HCT116 (cell line): ENCODE measurements at regions not wholly inside any gene's neighbourhood (a gene's known extent, or its start where the extent isn't known, plus 50 kb on each side); places are given as distances from the start of the nearest gene placed in this dataset.

Experiments
- ATAC-seq: fragments of 200-7000 bp; cut with Tn5 transposase; 2 replicates; pipeline ENCODE4 v1.9.1; 2020; ENCODE audit warnings: mild to moderate bottlenecking, moderate library complexity
- BruUV-seq: library from RNA; stranded (reverse); fragments of 400-500 nt; replicated peaks from 2 replicates; lab custom pipeline; 2021; lab: Mats Ljungman, UMichigan
- CTCF ChIA-PET: fragments of 300-600 bp; sonication (Branson Sonifier 250); formaldehyde crosslinking; loops from one replicate; lab custom pipeline; 2021; ENCODE audit warnings: antibody characterized with exemption; lab: Charles Lee
- POLR2A ChIA-PET: fragments of 300-600, 350-600 bp; sonication (Branson Sonifier 250); formaldehyde crosslinking; loops from one replicate; lab custom pipeline; 2021; ENCODE audit warnings: antibody characterized with exemption; lab: Charles Lee
- RAD21 ChIA-PET, 2 experiments: fragments of 300-600 bp; sonication (Branson Sonifier 250); formaldehyde crosslinking; loops; one replicate each; lab custom pipeline; 2023; ENCODE audit warnings: low total read pairs in 2 of 2; ENCODE audit not compliant: uncharacterized antibody in 2 of 2, unreplicated experiment in 2 of 2, low non-redundant PET in 1 of 2; lab: Charles Lee
- DNase-seq: peaks from one replicate; pipeline ENCODE4 v3.0.0-alpha.2; 2010; ENCODE audit warnings: low read depth, low spot score
- H2AFZ ChIP-seq: fragments of 200-600 bp; shearing (Covaris generic), sonication (generic); 2 replicates; pipeline ENCODE4 v1.6.1; 2017; ENCODE audit warnings: low read depth, mixed run types, mixed read lengths, antibody characterized with exemption, low read length; ENCODE audit not compliant: poor library complexity, severe bottlenecking
- H3K27ac ChIP-seq: 2 replicates; pipeline ENCODE4 v1.5.1; 2012; ENCODE audit warnings: low read depth, low read length
- H3K27me3 ChIP-seq: fragments of 200-600 bp; sonication (generic); 2 replicates; pipeline ENCODE4 v1.6.1; 2016; ENCODE audit warnings: mixed run types, low read length, mixed read lengths; ENCODE audit not compliant: insufficient read depth
- H3K36me3 ChIP-seq, 2 experiments: fragments of 200-500 bp in 1 of 2; fragments of 200-600 bp in 1 of 2; sonication (Bioruptor generic) in 1 of 2; sonication (generic) in 1 of 2; 2 replicates each; pipeline versions ENCODE4 v1.5.1 to v1.6.1; 2014 to 2016; ENCODE audit warnings: low read length in 2 of 2, inconsistent platforms in 1 of 2, mixed read lengths in 1 of 2, mixed run types in 1 of 2; ENCODE audit not compliant: insufficient read depth in 2 of 2, control insufficient read depth in 1 of 2
- H3K4me1 ChIP-seq, 2 experiments: fragments of 200-600 bp in 1 of 2; sonication (generic) in 1 of 2; 2 replicates each; pipeline versions ENCODE4 v1.5.1 to v1.6.1; 2012 to 2017; ENCODE audit warnings: low read length in 2 of 2, inconsistent platforms in 1 of 2, mild to moderate bottlenecking in 1 of 2, mixed read lengths in 1 of 2, mixed run types in 1 of 2, moderate library complexity in 1 of 2; ENCODE audit not compliant: insufficient read depth in 2 of 2, control insufficient read depth in 1 of 2
- H3K4me2 ChIP-seq: fragments of 200-600 bp; sonication (generic); 2 replicates; pipeline ENCODE4 v1.6.1; 2017; ENCODE audit warnings: mixed run types, low read length, mixed read lengths
- H3K4me3 ChIP-seq, 2 experiments: fragments of 200-600 bp in 1 of 2; sonication (generic) in 1 of 2; replicated peaks in 1 of 2; 2 replicates each; pipeline ENCODE4 v1.5.1; 2011 to 2016; ENCODE audit warnings: low read length in 2 of 2, control low read depth in 1 of 2, low read depth in 1 of 2, mild to moderate bottlenecking in 1 of 2, mixed read lengths in 1 of 2, mixed run types in 1 of 2
- H3K79me2 ChIP-seq: fragments of 200-600 bp; sonication (generic); 2 replicates; pipeline ENCODE4 v1.6.1; 2017; ENCODE audit warnings: mild to moderate bottlenecking, mixed run types, low read length, moderate library complexity, mixed read lengths; ENCODE audit not compliant: insufficient read depth
- H3K9ac ChIP-seq: fragments of 200-600 bp; sonication (generic); 2 replicates; pipeline ENCODE4 v1.6.1; 2016; ENCODE audit warnings: low read length, mixed read lengths
- H3K9me2 ChIP-seq: fragments of 200-600 bp; sonication (generic), shearing (Covaris generic); 2 replicates; pipeline ENCODE4 v1.6.1; 2017; ENCODE audit warnings: mixed run types, mild to moderate bottlenecking, moderate library complexity; ENCODE audit not compliant: insufficient read depth
- H3K9me3 ChIP-seq, 2 experiments: fragments of 200-500 bp in 1 of 2; fragments of 200-600 bp in 1 of 2; sonication (Bioruptor generic) in 1 of 2; sonication (generic) in 1 of 2; 2 replicates each; pipeline ENCODE4 v1.6.1; 2014 to 2017; ENCODE audit warnings: low read length in 2 of 2, mixed read lengths in 2 of 2, inconsistent platforms in 1 of 2, low read depth in 1 of 2, mild to moderate bottlenecking in 1 of 2, mixed run types in 1 of 2, moderate library complexity in 1 of 2; ENCODE audit not compliant: control insufficient read depth in 1 of 2, insufficient read depth in 1 of 2
- H4K20me1 ChIP-seq: fragments of 200-600 bp; sonication (generic), shearing (Covaris generic); 2 replicates; pipeline ENCODE4 v1.6.1; 2017; ENCODE audit warnings: mixed run types, mild to moderate bottlenecking, moderate library complexity; ENCODE audit not compliant: insufficient read depth
- CBX3 ChIP-seq: IDR thresholded peaks from 2 replicates; pipeline ENCODE4 v1.6.1; 2012; ENCODE audit warnings: low read depth
- CEBPB ChIP-seq: IDR thresholded peaks from 2 replicates; pipeline ENCODE4 v1.6.1; 2012; ENCODE audit warnings: low read depth
- CTCF ChIP-seq, 3 experiments: fragments of 200-600 bp in 1 of 3; sonication (generic) in 1 of 3; IDR thresholded peaks in 2 of 3; conservative IDR thresholded peaks in 1 of 3; 2 replicates each; pipeline ENCODE4 v1.5.1; 2012 to 2017; ENCODE audit warnings: low read depth in 2 of 3, low read length in 2 of 3, antibody characterized with exemption in 1 of 3, borderline replicate concordance in 1 of 3, control low read depth in 1 of 3, mild to moderate bottlenecking in 1 of 3, mixed read lengths in 1 of 3, mixed run types in 1 of 3, moderate library complexity in 1 of 3; ENCODE audit not compliant: insufficient read depth in 1 of 3
- EGR1 ChIP-seq: IDR thresholded peaks from 2 replicates; pipeline ENCODE4 v1.6.1; 2012; ENCODE audit warnings: low read depth
- ELF1 ChIP-seq: IDR thresholded peaks from 2 replicates; pipeline ENCODE4 v1.6.1; 2012; ENCODE audit warnings: low read depth, borderline replicate concordance
- EZH2 ChIP-seq: fragments of 200-600 bp; sonication (generic); IDR thresholded peaks from 2 replicates; pipeline ENCODE4 v1.6.1; 2017; ENCODE audit warnings: antibody characterized with exemption, mixed run types
- FOSL1 ChIP-seq: IDR thresholded peaks from 2 replicates; pipeline ENCODE4 v1.6.1; 2012; ENCODE audit warnings: low read depth
- MAX ChIP-seq: IDR thresholded peaks from 2 replicates; pipeline ENCODE4 v1.6.1; 2012
- POLR2A ChIP-seq: IDR thresholded peaks from 2 replicates; pipeline ENCODE4 v1.7.0; 2011; ENCODE audit warnings: borderline replicate concordance; ENCODE audit not compliant: insufficient read depth, insufficient read length; ENCODE audit errors: extremely low read depth
- REST ChIP-seq: IDR thresholded peaks from 2 replicates; pipeline ENCODE4 v1.6.1; 2012; ENCODE audit warnings: low read depth
- SIN3A ChIP-seq: IDR thresholded peaks from 2 replicates; pipeline ENCODE4 v1.6.1; 2012; ENCODE audit warnings: low read depth
- SP1 ChIP-seq: IDR thresholded peaks from 2 replicates; pipeline ENCODE4 v1.6.1; 2012; ENCODE audit warnings: low read depth
- TCF7L2 ChIP-seq: IDR thresholded peaks from 2 replicates; pipeline ENCODE4 v1.7.0; 2011; ENCODE audit warnings: borderline replicate concordance, inconsistent platforms; ENCODE audit not compliant: insufficient read depth, insufficient read length; ENCODE audit errors: extremely low read depth
- ZNF274 ChIP-seq: fragments of 200-500 bp; sonication (Bioruptor generic); IDR thresholded peaks from 2 replicates; pipeline ENCODE4 v1.6.1; 2014; ENCODE audit warnings: mild to moderate bottlenecking, low read depth, low read length, inconsistent platforms
- intact Hi-C: fragments of 100-400 bp; cut with micrococcal nuclease; formaldehyde crosslinking; loops from 2 replicates; pipeline ENCODE4 v1.10.0; 2022
- TF ChIP-seq, protein P1 (sequence below): IDR thresholded peaks from 2 replicates; pipeline ENCODE4 v1.6.1; 2012
- TF ChIP-seq, protein P2 (sequence below): IDR thresholded peaks from 2 replicates; pipeline ENCODE4 v1.6.1; 2011; ENCODE audit warnings: mild to moderate bottlenecking, low read length, moderate library complexity; ENCODE audit not compliant: insufficient replicate concordance; ENCODE audit errors: extremely low read depth

DNA sequence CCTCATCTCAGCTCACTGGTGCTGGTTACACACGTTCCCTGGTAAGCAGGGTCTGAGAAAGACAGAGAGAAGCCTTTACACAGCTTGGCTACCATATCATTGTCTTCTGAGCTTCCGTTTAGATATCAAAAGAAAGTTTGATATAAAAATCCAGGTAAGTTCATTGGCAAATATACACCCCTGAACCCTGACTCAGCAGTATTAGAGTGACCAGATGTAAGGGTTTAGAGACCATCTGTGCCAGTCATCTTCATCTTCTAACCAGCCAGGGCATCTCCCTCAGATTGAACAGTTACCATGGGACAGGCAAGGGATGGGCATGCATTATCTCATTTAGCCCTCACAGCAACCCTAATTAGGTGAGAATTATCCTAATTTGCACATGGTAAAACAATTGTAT is 232.1 kb downstream of the MED10 start:
- H3K27ac ChIP-seq, result no peak overlapping the region
- ChIA-PET RAD21 (no interaction called here), CTCF (no interaction called here), POLR2A (no interaction called here)
- no peak overlapping the region for H3K4me3 ChIP-seq
- H4K20me1 ChIP-seq, result no peaks in the 10 kb centered on the region
- no peak overlapping the region for H3K4me2 ChIP-seq
- no peak overlapping the region for H2AFZ ChIP-seq
- BruUV-seq, result no TSS peak
- no peaks in the 10 kb centered on the region for H3K27me3 ChIP-seq
- DNase-seq (no peak), ATAC-seq (no peak)
- no peaks in the 10 kb centered on the region for H3K9me2 ChIP-seq
- H3K79me2 ChIP-seq, result no peaks in the 10 kb centered on the region
- intact Hi-C loops, result no loop called here
- no peaks in the 10 kb centered on the region for H3K4me1 ChIP-seq
- H3K9me3 ChIP-seq, result no peaks in the 10 kb centered on the region
- TF ChIP-seq POLR2A, result no peak
- no peak for TF ChIP-seq REST
- TF ChIP-seq, protein P1, sequence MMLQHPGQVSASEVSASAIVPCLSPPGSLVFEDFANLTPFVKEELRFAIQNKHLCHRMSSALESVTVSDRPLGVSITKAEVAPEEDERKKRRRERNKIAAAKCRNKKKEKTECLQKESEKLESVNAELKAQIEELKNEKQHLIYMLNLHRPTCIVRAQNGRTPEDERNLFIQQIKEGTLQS, result no peak
- TF ChIP-seq SP1, result no peak
- no peak for TF ChIP-seq ZNF274
- no peak for TF ChIP-seq EGR1
- no peak for TF ChIP-seq CBX3
- TF ChIP-seq CTCF (IDR thresholded peaks at IDR 0.05 in 2 of 3, conservative IDR thresholded peaks at IDR 0.05 in 1 of 3; ENCODE audit: borderline replicate concordance in 1 of 3, insufficient read depth in 1 of 3, low read depth in 2 of 3, low read length in 2 of 3), result no peak
- TF ChIP-seq SIN3A, result no peak
- no peak for TF ChIP-seq ELF1
- TF ChIP-seq CEBPB, result no peak
- TF ChIP-seq, protein P2, sequence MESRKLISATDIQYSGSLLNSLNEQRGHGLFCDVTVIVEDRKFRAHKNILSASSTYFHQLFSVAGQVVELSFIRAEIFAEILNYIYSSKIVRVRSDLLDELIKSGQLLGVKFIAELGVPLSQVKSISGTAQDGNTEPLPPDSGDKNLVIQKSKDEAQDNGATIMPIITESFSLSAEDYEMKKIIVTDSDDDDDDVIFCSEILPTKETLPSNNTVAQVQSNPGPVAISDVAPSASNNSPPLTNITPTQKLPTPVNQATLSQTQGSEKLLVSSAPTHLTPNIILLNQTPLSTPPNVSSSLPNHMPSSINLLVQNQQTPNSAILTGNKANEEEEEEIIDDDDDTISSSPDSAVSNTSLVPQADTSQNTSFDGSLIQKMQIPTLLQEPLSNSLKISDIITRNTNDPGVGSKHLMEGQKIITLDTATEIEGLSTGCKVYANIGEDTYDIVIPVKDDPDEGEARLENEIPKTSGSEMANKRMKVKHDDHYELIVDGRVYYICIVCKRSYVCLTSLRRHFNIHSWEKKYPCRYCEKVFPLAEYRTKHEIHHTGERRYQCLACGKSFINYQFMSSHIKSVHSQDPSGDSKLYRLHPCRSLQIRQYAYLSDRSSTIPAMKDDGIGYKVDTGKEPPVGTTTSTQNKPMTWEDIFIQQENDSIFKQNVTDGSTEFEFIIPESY, result no peak
- no peak for TF ChIP-seq EZH2
- no peak for TF ChIP-seq FOSL1
- TF ChIP-seq MAX, result no peak
- TF ChIP-seq TCF7L2, result no peak
- no peak overlapping the region for H3K9ac ChIP-seq
- H3K36me3 ChIP-seq, result no peaks in the 10 kb centered on the region
